H9 (cell line): ENCODE measurements at regions not wholly inside any gene's neighbourhood (a gene's known extent, or its start where the extent isn't known, plus 50 kb on each side); places are given as distances from the start of the nearest gene placed in this dataset.

ENCODE experiments used
- DNase-seq: peaks from one replicate; pipeline ENCODE4 v3.0.0-alpha.2; 2017
- H2AFZ ChIP-seq: one replicate; pipeline ENCODE4 v1.6.1; 2013; ENCODE audit warnings: mild to moderate bottlenecking, low read length, control low read depth, moderate library complexity
- H2AK5ac ChIP-seq: 2 replicates; pipeline ENCODE4 v1.6.1; 2013; ENCODE audit warnings: low read length, control low read depth, mixed read lengths; ENCODE audit not compliant: insufficient read length
- H2BK120ac ChIP-seq: one replicate; pipeline ENCODE4 v1.6.1; 2013; ENCODE audit warnings: low read depth, mild to moderate bottlenecking, low read length, control low read depth, inconsistent platforms; ENCODE audit not compliant: poor library complexity, severe bottlenecking
- H2BK12ac ChIP-seq: 2 replicates; pipeline ENCODE4 v1.6.1; 2013; ENCODE audit warnings: low read length, control low read depth, mixed read lengths, low read depth; ENCODE audit not compliant: insufficient read length
- H2BK15ac ChIP-seq: 2 replicates; pipeline ENCODE4 v1.6.1; 2013; ENCODE audit warnings: low read depth, low read length, control low read depth
- H2BK20ac ChIP-seq: one replicate; pipeline ENCODE4 v1.6.1; 2013; ENCODE audit warnings: low read depth, mild to moderate bottlenecking, low read length, control low read depth, inconsistent platforms; ENCODE audit not compliant: poor library complexity, severe bottlenecking
- H2BK5ac ChIP-seq: 2 replicates; pipeline ENCODE4 v1.6.1; 2013; ENCODE audit warnings: low read length, control low read depth, mixed read lengths; ENCODE audit not compliant: insufficient read length
- H3K14ac ChIP-seq: 2 replicates; pipeline ENCODE4 v1.6.1; 2013; ENCODE audit warnings: low read length, control low read depth; ENCODE audit not compliant: insufficient read depth
- H3K18ac ChIP-seq: 2 replicates; pipeline ENCODE4 v1.6.1; 2013; ENCODE audit warnings: low read depth, mild to moderate bottlenecking, mixed read lengths, low read length, control low read depth; ENCODE audit not compliant: insufficient read length
- H3K23ac ChIP-seq: 2 replicates; pipeline ENCODE4 v1.6.1; 2013; ENCODE audit warnings: low read length, control low read depth, mixed read lengths, low read depth; ENCODE audit not compliant: insufficient read length
- H3K23me2 ChIP-seq: 2 replicates; pipeline ENCODE4 v1.6.1; 2013; ENCODE audit warnings: low read depth, mild to moderate bottlenecking, mixed read lengths, low read length, control low read depth; ENCODE audit not compliant: insufficient read length, poor library complexity, severe bottlenecking
- H3K27ac ChIP-seq: 2 replicates; pipeline ENCODE4 v1.5.1; 2013; ENCODE audit warnings: low read length, control low read depth, mixed read lengths, low read depth; ENCODE audit not compliant: insufficient read length
- H3K27me3 ChIP-seq: 2 replicates; pipeline ENCODE4 v1.6.1; 2013; ENCODE audit warnings: low read length, control low read depth, inconsistent platforms; ENCODE audit not compliant: insufficient read depth
- H3K4ac ChIP-seq: 2 replicates; pipeline ENCODE4 v1.6.1; 2013; ENCODE audit warnings: low read depth, mild to moderate bottlenecking, control low read depth, inconsistent platforms, low read length, moderate library complexity
- H3K4me1 ChIP-seq: 2 replicates; pipeline ENCODE4 v1.6.1; 2013; ENCODE audit warnings: low read length, control low read depth, inconsistent platforms; ENCODE audit not compliant: insufficient read depth
- H3K4me2 ChIP-seq: 2 replicates; pipeline ENCODE4 v1.6.1; 2013; ENCODE audit warnings: low read length, control low read depth, mixed read lengths; ENCODE audit not compliant: insufficient read length, insufficient read depth
- H3K56ac ChIP-seq: 2 replicates; pipeline ENCODE4 v1.6.1; 2013; ENCODE audit warnings: low read depth, mild to moderate bottlenecking, mixed read lengths, low read length, control low read depth; ENCODE audit not compliant: insufficient read length
- H3K79me1 ChIP-seq: 2 replicates; pipeline ENCODE4 v1.6.1; 2013; ENCODE audit warnings: low read depth, mild to moderate bottlenecking, moderate library complexity, low read length, control low read depth, inconsistent platforms; ENCODE audit not compliant: insufficient read depth, poor library complexity, severe bottlenecking
- H3K79me2 ChIP-seq: 2 replicates; pipeline ENCODE4 v1.6.1; 2013; ENCODE audit warnings: low read length, control low read depth, inconsistent platforms; ENCODE audit not compliant: insufficient read depth
- H3K9ac ChIP-seq: 2 replicates; pipeline ENCODE4 v1.6.1; 2013; ENCODE audit warnings: low read length, control low read depth, mixed read lengths; ENCODE audit not compliant: insufficient read length; ENCODE audit errors: extremely low read depth
- H3K9me3 ChIP-seq: one replicate; pipeline ENCODE4 v1.6.1; 2013; ENCODE audit warnings: low read depth, low read length, inconsistent platforms; ENCODE audit not compliant: control insufficient read depth
- H3T11ph ChIP-seq: one replicate; pipeline ENCODE4 v1.6.1; 2013; ENCODE audit warnings: mild to moderate bottlenecking, low read length, control low read depth, inconsistent platforms
- H4K20me1 ChIP-seq: one replicate; pipeline ENCODE4 v1.6.1; 2013; ENCODE audit not compliant: control insufficient read depth, insufficient read length, insufficient read depth
- H4K5ac ChIP-seq: 2 replicates; pipeline ENCODE4 v1.6.1; 2013; ENCODE audit warnings: low read depth, mild to moderate bottlenecking, mixed read lengths, low read length, control low read depth; ENCODE audit not compliant: insufficient read length
- H4K8ac ChIP-seq: replicated peaks from 2 replicates; pipeline ENCODE4 v1.6.1; 2013; ENCODE audit warnings: low read length, control low read depth, mixed read lengths, low read depth; ENCODE audit not compliant: insufficient read length
- H4K91ac ChIP-seq: 2 replicates; pipeline ENCODE4 v1.6.1; 2013; ENCODE audit warnings: low read depth, mild to moderate bottlenecking, moderate library complexity, mixed read lengths, low read length, control low read depth; ENCODE audit not compliant: insufficient read length
- H3K27ac Mint-ChIP-seq, 3 experiments: 2 replicates in 2 of 3; 3 replicates in 1 of 3; pipeline ENCODE4 v1.8.0; 2020 to 2021; ENCODE audit warnings: mixed read lengths in 3 of 3, mild to moderate bottlenecking in 1 of 3, moderate library complexity in 1 of 3
- H3K27me3 Mint-ChIP-seq: 2 replicates; pipeline ENCODE4 v1.8.0; 2021; ENCODE audit warnings: low read depth, mild to moderate bottlenecking, moderate library complexity, mixed read lengths
- H3K36me3 Mint-ChIP-seq, 3 experiments: 2 replicates in 2 of 3; 3 replicates in 1 of 3; pipeline ENCODE4 v1.8.0; 2020 to 2021; ENCODE audit warnings: low read depth in 3 of 3, mixed read lengths in 3 of 3; ENCODE audit not compliant: insufficient read depth in 1 of 3
- H3K4me1 Mint-ChIP-seq, 2 experiments: 2 replicates each; pipeline ENCODE4 v1.8.0; 2020; ENCODE audit warnings: mixed read lengths in 2 of 2
- H3K4me3 Mint-ChIP-seq, 2 experiments: 2 replicates in 1 of 2; 3 replicates in 1 of 2; pipeline ENCODE4 v1.8.0; 2020 to 2021; ENCODE audit warnings: mild to moderate bottlenecking in 2 of 2, mixed read lengths in 2 of 2, moderate library complexity in 1 of 2
- H3K9me3 Mint-ChIP-seq, 2 experiments: 2 replicates in 1 of 2; 3 replicates in 1 of 2; pipeline ENCODE4 v1.8.0; 2020; ENCODE audit warnings: mild to moderate bottlenecking in 2 of 2, mixed read lengths in 2 of 2, moderate library complexity in 1 of 2
- CTCF ChIP-seq: fragments of 200-600 bp; sonication (generic); conservative IDR thresholded peaks from 3 replicates; pipeline ENCODE4 v1.8.0; 2021; ENCODE audit warnings: antibody characterized with exemption, mild to moderate bottlenecking
- WGBS: extraction: QIAGEN DNeasy Blood & Tissue Kit; methylation state at CpG from one replicate; pipeline ENCODE4 v1.1.7; 2013; ENCODE audit warnings: missing lambda C conversion rate, low lambda C conversion rate, mixed read lengths; ENCODE audit not compliant: insufficient read length; ENCODE audit errors: extremely low coverage; 5-methylcytosine and 5-hydroxymethylcytosine counted together

- DNase-seq = no peak
- Histone ChIP-seq H4K8ac (no peak overlapping the region), H3K18ac (no peak overlapping the region), H3K79me1 (no peaks in the 10 kb centered on the region), H3K27me3 (no peaks in the 10 kb centered on the region), H4K5ac (no peak overlapping the region), H3K4me2 (no peak overlapping the region), H3K56ac (no peak overlapping the region), H3K23me2 (no peaks in the 10 kb centered on the region), H3K79me2 (no peaks in the 10 kb centered on the region), H3K23ac (no peak overlapping the region), H3K27ac (no peak overlapping the region), H2BK20ac (no peak overlapping the region), H3K4ac (no peak overlapping the region), H3K9ac (no peak overlapping the region), H2AK5ac (no peak overlapping the region), H3T11ph (no peak overlapping the region), H2BK15ac (no peak overlapping the region), H4K91ac (no peak overlapping the region), H3K14ac (no peak overlapping the region), H2BK5ac (no peak overlapping the region), H3K4me1 (no peaks in the 10 kb centered on the region), H2BK12ac (no peak overlapping the region), H2BK120ac (no peak overlapping the region), H4K20me1 (no peaks in the 10 kb centered on the region), H3K9me3 (peaks cover 8% of the 10 kb centered on the region), H2AFZ (no peak overlapping the region)
- Mint-ChIP-seq H3K36me3 (peaks cover 5 to 24% (median 8%) of the 10 kb centered on the region in 3 experiments), H3K4me3 (no peak overlapping the region), H3K9me3 (peaks cover 33 to 43% of the 10 kb centered on the region in 2 experiments), H3K27ac (no peak overlapping the region), H3K27me3 (no peaks in the 10 kb centered on the region), H3K4me1 (peaks cover 6 to 11% of the 10 kb centered on the region in 2 experiments; a peak in 3 of 4 replicates)
- no CpG with 5 or more reads among the region's 1 CpG for WGBS
- no peak for TF ChIP-seq CTCF
Observed at GRCh38 chr1:118366286-118366685, 181.3 kb upstream of the SPAG17 start.
